Stimulated activated CD8-positive, alpha-beta memory T cell treated with anti-CD3 and anti-CD28 coated beads, Interleukin-15, amount 100 ng/mL, for 48 hours (primary cell): ENCODE measurements at regions not wholly inside any gene's neighbourhood (a gene's known extent, or its start where the extent isn't known, plus 50 kb on each side); places are given as distances from the start of the nearest gene placed in this dataset.

Experiments
- DNase-seq, 2 donors: peaks; one replicate each; pipeline ENCODE4 v3.0.0-alpha.2; 2020; ENCODE audit warnings: low read depth in 2 of 2

DNA sequence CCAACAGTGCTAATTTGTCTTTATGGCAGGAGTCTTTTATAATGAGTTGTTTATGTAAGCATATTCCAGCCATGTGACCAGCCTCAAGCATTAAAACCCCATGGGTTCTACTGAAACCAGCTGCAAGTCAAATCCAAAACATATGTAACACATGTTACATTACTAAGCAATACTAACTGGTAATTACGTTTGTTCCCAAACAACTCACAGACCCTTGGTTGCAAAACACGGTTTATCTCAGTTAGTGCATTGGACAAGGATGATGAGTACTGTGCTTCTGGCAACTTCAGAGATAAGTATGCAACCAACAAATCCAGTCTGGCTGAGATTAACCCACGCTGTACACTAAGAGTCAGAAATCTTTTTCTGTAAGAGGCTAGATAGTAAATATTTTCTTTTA is 110.1 kb upstream of the FAR2 start:
- no peak for DNase-seq

DNA sequence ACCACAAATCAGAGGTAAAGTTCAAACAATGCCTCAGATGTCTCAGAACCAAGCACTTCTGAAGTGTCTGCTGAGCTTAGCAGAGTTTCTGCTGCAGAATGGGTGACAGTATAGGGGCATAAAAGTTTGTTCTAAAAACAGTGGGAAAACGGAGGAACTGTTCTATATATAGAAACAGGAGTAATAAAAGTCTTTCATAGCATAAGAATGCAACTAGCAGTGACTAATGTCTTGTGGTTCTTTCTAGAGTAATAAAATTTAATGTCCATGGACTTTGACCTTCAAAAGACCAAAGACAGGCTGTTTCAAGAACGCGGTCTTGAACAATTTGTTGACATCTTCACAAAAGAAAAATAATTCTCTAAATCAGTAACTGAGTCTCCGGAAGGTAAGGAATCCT is 107.5 kb upstream of the FAR2 start:
- no peak for DNase-seq

DNA sequence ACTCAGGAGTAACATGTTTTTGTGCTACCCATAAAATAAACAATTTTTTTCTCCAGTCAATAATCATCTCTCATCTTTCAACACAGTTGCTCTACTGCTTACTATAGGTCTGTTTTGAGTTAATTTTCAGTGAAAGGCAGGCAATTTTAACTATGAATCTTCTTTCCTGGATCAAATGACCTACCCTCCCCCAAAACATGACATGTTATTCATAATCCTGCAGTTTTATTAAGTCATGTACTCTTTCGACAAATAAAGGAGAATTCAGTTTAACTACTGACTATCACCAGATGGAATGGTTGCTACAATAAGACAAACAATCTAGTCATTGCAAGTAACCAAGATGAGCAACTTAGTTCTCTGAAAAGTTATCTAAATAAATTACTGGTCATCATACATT is 106.0 kb upstream of the FAR2 start:
- DNase-seq, result no peak

DNA sequence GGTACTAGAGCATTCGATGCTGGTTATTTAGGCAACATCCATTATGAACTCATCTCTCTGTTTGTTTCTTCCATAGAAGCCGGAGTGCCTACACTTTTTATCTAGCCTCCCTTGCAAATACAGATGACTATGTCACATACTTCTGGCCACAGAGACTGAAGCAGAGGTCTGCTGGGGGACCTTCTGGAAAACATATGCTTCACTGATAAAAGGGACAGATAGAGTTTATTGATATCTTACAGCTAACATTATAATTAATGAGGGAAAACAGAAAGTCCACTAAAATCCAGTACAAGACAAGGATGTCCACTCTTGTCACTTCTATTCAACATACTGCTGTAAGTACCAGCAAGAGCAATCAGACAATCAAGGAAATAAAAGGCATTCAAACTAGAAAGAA is 104.3 kb upstream of the FAR2 start:
- DNase-seq, result no peak

DNA sequence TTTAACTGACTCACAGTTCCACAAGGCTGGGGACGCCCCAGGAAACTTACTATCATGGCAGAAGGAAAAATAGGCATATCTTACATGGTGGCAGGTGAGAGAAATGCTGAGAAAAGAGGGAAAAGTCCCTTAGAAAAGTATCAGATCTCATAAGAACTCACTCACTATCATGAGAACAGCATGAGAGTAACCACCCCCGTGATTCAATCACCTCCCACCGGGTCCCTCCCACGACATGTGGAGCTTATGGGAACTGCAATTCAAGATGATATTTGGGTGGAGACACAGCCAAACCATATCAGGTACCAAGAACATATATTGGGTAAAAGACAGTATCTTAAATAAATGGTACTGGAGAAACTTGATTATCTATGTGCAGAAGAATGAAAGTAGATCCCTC is 100.3 kb upstream of the FAR2 start:
- no peak for DNase-seq

DNA sequence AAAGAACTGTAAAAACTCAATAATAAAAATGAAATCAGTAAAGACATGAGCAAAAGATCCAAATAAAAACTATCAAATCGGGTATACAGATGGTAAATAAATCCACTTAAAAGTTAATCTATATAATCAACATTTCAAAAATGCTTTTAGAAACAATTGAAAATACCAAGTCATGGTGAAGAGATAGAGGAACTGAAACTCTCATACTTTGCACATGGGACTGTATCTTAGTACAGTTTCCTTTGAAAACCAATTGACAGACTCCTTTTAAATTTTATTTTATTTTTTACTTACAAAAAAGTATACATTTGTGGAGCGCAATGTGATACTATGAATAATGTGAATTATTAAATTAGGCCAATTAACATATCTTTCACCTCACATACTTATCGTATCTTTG is 98.6 kb upstream of the FAR2 start:
- DNase-seq, result no peak

DNA sequence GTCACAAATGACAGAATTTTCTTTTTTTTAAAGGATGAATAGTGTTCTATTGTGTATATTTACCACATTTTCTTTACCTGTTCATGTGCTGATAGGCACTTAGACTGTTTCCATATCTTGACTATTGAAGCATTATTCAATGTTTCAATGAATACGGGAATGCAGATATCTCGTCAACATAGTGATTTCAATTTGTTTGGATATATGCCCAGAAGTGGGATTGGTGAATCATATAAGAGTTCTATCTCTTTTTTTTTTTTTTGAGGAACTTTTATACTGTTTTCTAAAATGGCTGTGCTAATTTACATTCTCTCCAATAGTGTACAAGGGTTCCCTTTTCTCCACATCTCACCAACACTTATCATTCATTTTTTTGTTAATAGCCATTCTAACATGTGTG is 97.9 kb upstream of the FAR2 start:
- no peak for DNase-seq

DNA sequence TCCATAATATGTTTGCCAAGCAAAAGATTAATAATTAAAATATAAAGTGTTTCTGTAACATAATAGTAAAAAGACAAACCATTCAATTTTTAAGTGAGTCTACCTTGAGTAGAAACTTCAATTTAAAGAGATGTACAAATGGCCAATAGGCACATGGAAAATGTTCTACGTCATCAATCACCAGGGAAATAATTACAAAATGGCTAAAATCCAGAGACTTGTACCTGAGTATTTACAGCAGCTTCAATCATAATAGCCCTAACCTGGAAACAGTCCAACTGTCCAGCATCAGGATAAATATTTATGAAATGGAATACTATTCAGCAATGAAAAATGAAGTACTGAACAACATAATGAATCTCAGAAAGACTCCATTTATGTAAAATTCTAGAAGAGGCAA is 95.5 kb upstream of the FAR2 start:
- DNase-seq, result no peak

DNA sequence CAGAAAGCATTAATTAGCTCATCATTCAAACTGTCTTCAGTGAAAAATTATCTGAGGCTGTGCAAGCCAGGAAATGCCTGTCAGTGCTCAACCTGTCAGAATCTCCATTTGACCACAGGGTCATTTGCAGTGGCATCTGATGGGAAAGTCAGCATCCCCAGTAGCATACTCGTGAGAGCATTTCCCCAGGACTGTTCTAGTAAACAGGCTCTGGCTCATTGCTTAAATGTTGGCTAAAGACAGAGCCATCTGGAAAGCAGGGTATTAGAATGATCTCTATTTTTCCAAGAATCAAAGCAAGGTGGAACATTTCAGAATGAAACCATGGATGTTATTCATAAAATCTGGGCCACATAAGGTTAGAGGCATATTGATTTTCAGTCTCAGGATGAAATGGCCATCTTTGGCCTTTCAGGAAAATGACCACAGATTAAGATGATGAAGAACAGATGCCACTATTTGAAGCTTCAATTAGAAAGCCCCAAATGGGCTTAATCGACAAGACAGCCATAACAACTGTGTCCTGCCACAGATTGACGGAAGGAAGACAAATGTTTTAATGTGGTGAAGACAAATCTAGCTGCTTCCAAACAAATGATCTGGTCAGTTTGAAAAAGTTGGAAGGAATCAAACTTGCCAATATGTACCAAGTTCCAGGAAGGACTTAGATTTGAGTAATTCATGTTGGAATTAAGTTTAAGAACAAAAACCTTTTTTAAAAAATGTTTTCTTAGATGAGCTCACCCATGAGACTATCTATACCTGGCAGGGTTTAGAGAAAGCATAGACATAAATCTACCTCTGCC is 94.0 kb upstream of the FAR2 start:
- DNase-seq, result no peak

DNA sequence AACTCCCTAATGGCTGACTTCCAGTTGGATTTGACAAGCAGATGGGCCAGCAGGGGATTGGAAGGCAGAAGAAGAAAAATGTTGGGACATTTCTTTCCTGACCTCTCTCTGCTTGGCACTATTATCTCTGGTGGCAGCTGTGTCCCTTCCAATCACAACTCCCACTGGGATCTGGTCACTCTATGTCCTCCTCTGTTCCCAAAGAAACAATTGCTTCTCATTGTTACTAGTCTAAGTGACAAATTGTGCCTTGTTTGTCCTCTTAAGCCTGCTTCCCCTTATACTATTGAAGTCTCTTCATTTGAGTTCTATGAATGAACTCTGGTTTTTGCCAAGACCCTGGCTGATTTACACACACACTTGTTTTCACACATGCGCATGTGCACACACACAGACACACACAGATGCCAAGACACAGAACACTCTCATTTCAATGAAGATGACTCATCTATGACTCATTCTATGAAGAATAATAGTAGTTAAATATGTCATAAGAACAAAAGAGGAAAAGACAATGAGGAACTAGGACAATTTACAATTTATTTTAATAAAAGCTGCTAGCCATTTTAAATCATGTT is 83.0 kb upstream of the FAR2 start:
- DNase-seq, result no peak

DNA sequence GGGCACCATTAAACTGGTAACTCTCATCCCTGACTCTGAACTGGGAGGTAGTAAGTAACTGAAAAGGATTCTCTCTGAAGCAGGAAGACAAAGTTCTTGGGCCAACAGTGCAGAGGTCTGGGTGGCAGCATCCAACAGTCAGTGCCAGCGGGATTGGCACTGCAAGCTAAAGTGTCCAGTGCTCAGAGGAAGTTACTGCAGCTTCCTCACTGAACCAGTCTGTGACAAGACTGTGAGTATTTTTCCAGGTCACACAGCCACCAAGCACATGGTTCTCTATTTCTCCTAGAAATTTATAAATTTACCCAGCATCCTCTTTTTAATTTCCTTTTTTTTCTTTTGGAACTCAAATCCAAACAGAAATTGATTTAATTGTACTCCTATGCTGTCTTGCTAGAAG is 81.6 kb upstream of the FAR2 start:
- no peak for DNase-seq

DNA sequence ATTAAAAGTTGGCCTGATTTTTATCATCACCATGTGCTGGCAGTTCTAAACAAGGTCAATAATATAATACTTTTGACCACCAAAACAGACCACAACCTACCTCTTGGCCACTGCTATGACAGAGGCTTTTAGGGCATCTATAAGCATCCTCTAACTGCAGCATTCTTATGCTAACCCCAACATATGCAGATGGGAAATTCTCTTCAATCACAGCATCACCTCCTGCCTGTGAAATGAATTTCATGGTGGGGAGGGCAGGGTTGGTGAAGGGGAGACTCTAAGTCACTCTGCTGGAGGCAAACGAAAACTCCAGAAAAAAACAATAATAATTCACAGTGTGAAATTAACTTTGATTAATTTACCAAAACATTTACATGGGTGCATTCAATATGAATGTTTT is 78.8 kb upstream of the FAR2 start:
- no peak for DNase-seq

DNA sequence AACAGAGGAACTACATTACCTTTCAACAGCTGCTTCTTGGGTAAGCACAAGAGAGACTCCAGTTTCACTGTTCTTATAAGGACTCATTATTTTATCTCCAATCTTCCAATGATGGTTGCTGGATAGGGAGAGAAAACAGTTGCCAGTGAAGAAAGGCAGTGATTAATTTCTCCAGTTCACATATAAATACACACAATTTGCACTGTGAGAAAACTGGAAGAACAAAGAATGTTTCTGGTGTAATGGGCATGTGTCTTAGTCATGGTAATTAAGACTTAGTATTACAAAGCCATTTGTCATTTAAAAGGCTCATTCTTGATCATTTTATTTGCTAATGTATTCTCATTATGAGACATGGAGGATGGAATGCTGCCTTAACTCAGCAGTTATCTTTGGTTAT is 78.0 kb upstream of the FAR2 start:
- DNase-seq, result no peak

DNA sequence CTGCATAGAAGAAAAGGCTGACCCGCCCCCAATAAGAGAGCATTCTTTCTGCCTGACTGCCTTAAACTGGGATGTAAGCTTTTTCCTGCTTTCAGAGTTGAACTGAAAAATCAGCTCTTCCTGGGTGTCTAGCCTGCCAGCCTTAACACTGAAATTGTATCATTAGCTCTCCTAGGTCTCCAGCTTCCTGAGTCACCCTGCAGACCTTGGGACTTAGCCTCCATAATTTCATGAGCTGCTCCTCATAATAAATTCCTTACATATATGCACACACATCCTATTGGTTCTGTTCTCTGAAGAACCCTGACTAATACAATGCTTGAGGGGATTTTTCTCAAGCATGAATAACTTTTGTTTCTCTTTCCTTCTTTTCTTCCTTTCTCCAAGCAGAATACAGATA is 76.4 kb upstream of the FAR2 start:
- DNase-seq, result no peak

DNA sequence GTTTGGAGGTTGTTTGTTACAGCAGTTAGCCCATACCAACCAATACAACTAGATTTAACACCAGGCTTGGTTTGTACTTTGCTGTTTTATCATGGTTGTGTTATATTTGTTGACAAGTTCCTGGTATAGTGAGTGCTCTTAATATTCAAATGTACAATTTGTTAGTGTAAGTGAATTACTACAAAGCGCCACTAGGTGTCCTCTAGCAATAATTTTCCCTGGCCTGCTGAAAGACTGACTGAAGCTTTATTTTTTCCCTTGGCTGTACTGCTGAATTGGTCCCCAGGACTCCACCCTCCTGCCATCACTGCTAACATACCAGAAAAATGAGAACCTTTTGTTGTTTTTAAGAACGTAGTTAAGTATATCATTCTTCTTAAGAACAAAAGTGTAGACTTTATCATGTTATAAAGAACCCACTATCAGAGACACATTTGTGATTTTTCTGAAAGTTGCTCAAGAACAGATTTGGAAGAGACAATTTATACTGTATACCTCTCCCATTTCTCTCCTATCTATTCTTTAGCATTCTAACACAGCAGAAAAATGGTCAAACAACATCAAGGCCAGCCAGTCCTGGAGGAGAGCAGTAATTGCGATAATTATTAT is 75.3 kb upstream of the FAR2 start:
- no peak for DNase-seq

DNA sequence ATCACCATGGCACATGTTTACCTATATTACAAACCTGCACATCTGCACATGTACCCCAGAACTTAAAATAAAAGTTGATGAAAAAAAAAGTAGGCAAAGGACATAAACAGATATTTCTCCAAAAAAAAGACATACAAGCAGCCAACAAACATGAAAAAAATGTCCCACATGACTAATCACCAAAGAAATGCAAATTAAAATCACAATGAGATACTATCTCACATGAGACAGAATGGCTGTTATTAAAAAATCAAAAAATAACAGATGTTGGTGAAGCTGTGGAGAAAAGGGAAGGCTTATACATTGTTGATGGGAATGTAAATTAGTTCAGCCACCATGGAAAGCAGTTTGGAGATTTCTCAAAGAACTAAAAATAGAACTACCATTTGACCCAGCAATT is 68.0 kb upstream of the FAR2 start:
- no peak for DNase-seq

DNA sequence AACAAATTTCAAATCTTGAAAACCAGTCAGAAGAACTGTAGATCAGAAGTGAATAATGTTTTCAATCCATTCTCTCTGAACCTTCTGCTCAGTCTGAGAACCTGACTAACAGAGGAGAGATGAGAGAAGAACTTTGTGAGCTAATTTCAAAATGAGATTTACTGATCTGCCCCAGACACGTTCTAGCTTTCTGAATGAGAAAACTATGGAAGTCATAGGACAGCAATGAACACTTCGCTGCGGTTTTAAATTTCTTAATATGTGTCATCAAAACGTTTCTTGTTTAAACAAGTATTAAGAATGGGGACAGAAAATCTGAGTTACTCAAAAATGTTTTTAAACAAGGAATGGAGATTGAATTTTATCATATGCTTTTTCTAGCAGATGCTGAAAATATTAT is 66.6 kb upstream of the FAR2 start:
- DNase-seq, result no peak

DNA sequence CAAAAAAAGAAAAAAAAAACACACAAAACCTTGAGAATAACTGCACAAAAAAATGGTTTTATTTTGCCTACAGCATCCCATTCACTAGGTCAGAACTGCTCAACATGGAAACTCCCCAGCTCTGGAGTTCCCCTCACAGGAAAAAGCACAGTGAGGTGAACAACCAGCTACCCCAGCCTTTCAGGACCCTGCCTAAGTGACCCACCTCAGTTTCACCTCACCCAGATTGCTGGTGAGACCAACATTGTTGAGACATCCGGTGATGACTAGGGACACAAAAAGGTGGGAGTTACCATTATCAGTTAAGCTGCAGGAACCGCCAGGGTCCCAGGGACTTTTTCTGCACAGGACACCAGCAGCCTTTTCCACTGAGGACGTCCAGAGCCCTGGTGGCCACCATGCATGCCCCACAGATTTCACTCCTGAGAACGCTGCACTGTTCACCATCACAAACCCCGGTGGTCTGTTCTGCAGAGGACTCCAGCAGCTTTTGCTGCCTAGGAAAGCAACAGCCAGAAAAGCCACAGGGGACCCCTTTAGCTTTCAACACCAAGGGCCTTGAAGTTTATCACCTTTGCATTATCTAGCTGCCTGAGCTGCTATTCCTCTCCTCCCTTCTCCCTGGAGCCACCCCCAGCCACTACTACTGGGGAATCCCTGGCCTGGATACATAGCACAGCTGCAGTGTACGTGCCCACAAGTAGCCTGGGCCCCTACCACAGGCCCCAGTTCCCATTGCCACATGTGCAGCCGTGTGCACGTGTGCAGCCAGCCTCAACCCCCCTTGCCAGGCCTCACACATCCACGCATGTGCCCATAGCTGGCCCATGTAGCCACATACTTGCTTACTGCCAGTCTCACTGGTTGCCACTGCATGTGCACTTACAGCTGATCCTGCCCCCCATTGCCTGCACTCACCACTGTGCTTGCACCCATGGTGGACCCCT is 62.5 kb upstream of the FAR2 start:
- DNase-seq, result no peak

DNA sequence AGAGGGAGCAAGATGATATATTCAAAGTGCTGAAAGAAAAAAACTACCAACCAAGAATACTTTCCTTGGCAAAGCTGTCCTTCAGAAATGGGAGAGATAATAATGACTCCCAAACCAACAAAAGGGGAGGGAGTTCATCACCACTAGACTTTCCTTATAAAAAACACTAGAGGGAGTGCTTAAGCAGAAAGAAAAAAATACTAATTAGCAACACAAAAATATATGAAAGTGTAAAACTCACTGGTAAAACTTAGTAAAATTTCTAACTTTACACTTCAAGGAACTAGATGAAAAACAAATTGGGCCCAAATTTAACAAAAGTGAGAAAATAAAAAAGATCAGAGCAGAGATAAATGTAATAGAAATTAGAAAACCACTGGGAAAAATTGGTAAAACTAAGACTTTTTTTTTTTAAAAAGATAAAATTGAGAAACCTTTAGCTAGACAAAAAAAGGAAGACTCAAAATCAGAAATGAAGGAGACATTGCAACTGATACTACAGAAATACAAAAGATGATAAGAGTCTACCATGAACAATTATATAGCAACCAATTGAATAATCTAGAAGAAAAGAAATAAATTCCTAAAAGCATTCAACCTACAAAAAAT is 60.4 kb upstream of the FAR2 start:
- DNase-seq, result no peak
